K562 (cell line): ENCODE measurements at regions not wholly inside any gene's neighbourhood (a gene's known extent, or its start where the extent isn't known, plus 50 kb on each side); places are given as distances from the start of the nearest gene placed in this dataset.

Source experiments
- ATAC-seq: fragments of 200-7000 bp; cut with Tn5 transposase; 3 replicates; pipeline ENCODE4 v1.9.1; 2020; ENCODE audit warnings: moderate library complexity
- BruUV-seq: library from RNA; stranded (reverse); fragments of 400-500 nt; replicated peaks from 2 replicates; lab custom pipeline; 2021; lab: Mats Ljungman, UMichigan
- CTCF ChIA-PET: fragments of 300-600 bp; formaldehyde crosslinking; extraction: SDS; loops from one replicate; lab custom pipeline; 2021; ENCODE audit warnings: low intra/inter-chr PET ratio; lab: Yijun Ruan, JAX
- POLR2A ChIA-PET: fragments of 300-600, 350-650 bp; sonication (Branson Sonifier 250); formaldehyde crosslinking; extraction: SDS; loops from one replicate; lab custom pipeline; 2021; ENCODE audit warnings: antibody characterized with exemption, inconsistent platforms; lab: Yijun Ruan, JAX
- DNase-seq, 4 experiments: peaks; one replicate each; pipeline versions ENCODE4 v3.0.0 to v3.0.0-alpha.2; 2011 to 2018; ENCODE audit warnings: low spot score in 3 of 4, mixed read lengths in 3 of 4; ENCODE audit errors: extremely low read depth in 1 of 4
- FAIRE-seq: peaks from 2 replicates; lab custom pipeline; 2011; peaks lifted over from hg19 to GRCh38; lab: Jason Lieb, UNC
- H2AFZ ChIP-seq: 2 replicates; pipeline ENCODE4 v1.6.0; 2011; ENCODE audit warnings: low read depth, low read length, control low read depth, inconsistent platforms
- H3K27ac ChIP-seq: fragments of 200-600 bp; 3 replicates; pipeline ENCODE4 v1.8.0; 2011; ENCODE audit warnings: low read depth, mild to moderate bottlenecking, control low read depth, inconsistent platforms, low read length, moderate library complexity, mixed read lengths; ENCODE audit errors: extremely low read depth
- H3K27me3 ChIP-seq, 2 experiments: fragments of 300-600 bp in 1 of 2; 2 replicates in 1 of 2; 3 replicates in 1 of 2; pipeline versions ENCODE4 v1.6.0 to v1.8.0; 2011; ENCODE audit warnings: inconsistent platforms in 2 of 2, low read length in 2 of 2, mild to moderate bottlenecking in 1 of 2, mixed read lengths in 1 of 2, moderate library complexity in 1 of 2; ENCODE audit not compliant: control insufficient read depth in 2 of 2, insufficient read depth in 2 of 2
- H3K36me3 ChIP-seq: fragments of 300-600 bp; 3 replicates; pipeline ENCODE4 v1.8.0; 2011; ENCODE audit warnings: mild to moderate bottlenecking, low read length, inconsistent platforms; ENCODE audit not compliant: control insufficient read depth, insufficient read depth
- H3K4me1 ChIP-seq, 2 experiments: fragments of 200-600 bp in 1 of 2; replicated peaks in 1 of 2; 2 replicates in 1 of 2; 3 replicates in 1 of 2; pipeline versions ENCODE4 v1.5.1 to v1.8.0; 2011; ENCODE audit warnings: inconsistent platforms in 2 of 2, low read length in 2 of 2, mild to moderate bottlenecking in 1 of 2, mixed read lengths in 1 of 2, moderate library complexity in 1 of 2; ENCODE audit not compliant: control insufficient read depth in 2 of 2, insufficient read depth in 2 of 2
- H3K4me2 ChIP-seq: 2 replicates; pipeline ENCODE4 v1.6.1; 2011; ENCODE audit warnings: low read length, control low read depth, inconsistent platforms, mixed read lengths; ENCODE audit not compliant: insufficient read depth
- H3K4me3 ChIP-seq: fragments of 200-600 bp; sonication (generic), shearing (Covaris generic); 2 replicates; pipeline ENCODE4 v1.5.1; 2016; ENCODE audit warnings: control low read depth, inconsistent platforms
- H3K79me2 ChIP-seq: fragments of 200-600 bp; 3 replicates; pipeline ENCODE4 v1.8.0; 2011; ENCODE audit warnings: low read length, inconsistent platforms; ENCODE audit not compliant: control insufficient read depth, insufficient read depth
- H3K9ac ChIP-seq, 2 experiments: 2 replicates each; pipeline versions ENCODE4 v1.6.0 to v1.6.1; 2011; ENCODE audit warnings: low read depth in 2 of 2, low read length in 2 of 2, control low read depth in 1 of 2, inconsistent platforms in 1 of 2, mild to moderate bottlenecking in 1 of 2, mixed read lengths in 1 of 2; ENCODE audit not compliant: insufficient read depth in 1 of 2
- H3K9me1 ChIP-seq: one replicate; pipeline ENCODE4 v1.6.0; 2011; ENCODE audit warnings: inconsistent platforms, mild to moderate bottlenecking, low read length, moderate library complexity; ENCODE audit not compliant: control insufficient read depth, insufficient read depth
- H3K9me3 ChIP-seq: replicated peaks from 2 replicates; pipeline ENCODE4 v1.5.1; 2011; ENCODE audit warnings: low read depth, low read length, inconsistent platforms; ENCODE audit not compliant: control insufficient read depth, insufficient read depth
- H4K20me1 ChIP-seq: replicated peaks from 2 replicates; pipeline ENCODE4 v1.6.1; 2011; ENCODE audit warnings: low read length, inconsistent platforms, mixed read lengths; ENCODE audit not compliant: control insufficient read depth, insufficient read depth
- KAT8 ChIP-seq: fragments of 450-650 bp; IDR thresholded peaks from 2 replicates; pipeline ENCODE4 v1.6.1; 2016; ENCODE audit warnings: low read depth, mild to moderate bottlenecking
- MTA3 ChIP-seq: fragments of 450-650 bp; formaldehyde crosslinking; IDR thresholded peaks from 2 replicates; pipeline ENCODE4 v1.6.1; 2017; ENCODE audit warnings: mild to moderate bottlenecking, borderline replicate concordance
- PHB2 ChIP-seq: fragments of 450-650 bp; IDR thresholded peaks from 2 replicates; pipeline ENCODE4 v1.6.1; 2017; ENCODE audit warnings: low read depth
- POU5F1 ChIP-seq: fragments of 150-350 bp; IDR thresholded peaks from 2 replicates; pipeline ENCODE4 v1.6.1; 2014; ENCODE audit warnings: borderline replicate concordance, low read length, low read depth, mild to moderate bottlenecking; ENCODE audit not compliant: partially characterized antibody
- THRAP3 ChIP-seq: fragments of 450-650 bp; IDR thresholded peaks from 2 replicates; pipeline ENCODE4 v1.6.1; 2016; ENCODE audit warnings: mild to moderate bottlenecking, inconsistent platforms, borderline replicate concordance
- WHSC1 ChIP-seq: IDR thresholded peaks from one replicate; pipeline ENCODE4 v1.6.1; 2012; ENCODE audit warnings: low read length, control low read depth, inconsistent platforms
- ZNF76 ChIP-seq: fragments of 250-450 bp; sonication (Bioruptor Pico); IDR thresholded peaks from 2 replicates; pipeline ENCODE4 v1.4.0; 2020; ENCODE audit warnings: mild to moderate bottlenecking, moderate library complexity, borderline replicate concordance
- ZNF780A ChIP-seq: fragments of 250-450 bp; sonication (Bioruptor Pico); IDR thresholded peaks from 2 replicates; pipeline ENCODE4 v1.5.0; 2021; ENCODE audit warnings: mild to moderate bottlenecking
- WGBS: fragments of 100-300 bp; shearing (Covaris generic); methylation state at CpG from one replicate; pipeline ENCODE4 v1.1.6; 2016; ENCODE audit warnings: low coverage, mixed read lengths; ENCODE audit not compliant: insufficient coverage; ENCODE audit errors: missing lambda C conversion rate; 5-methylcytosine and 5-hydroxymethylcytosine counted together
- in situ Hi-C: fragments of 300-500 bp; cut with MboI; formaldehyde crosslinking; loops from 4 replicates; pipeline ENCODE4 v1.15.0; 2018; ENCODE audit warnings: inconsistent platforms, mixed read lengths
- intact Hi-C: fragments of 100-400 bp; cut with micrococcal nuclease; formaldehyde crosslinking; loops from 2 replicates; pipeline ENCODE4 v1.14.2; 2022
- TF ChIP-seq, protein P1 (sequence below): sonication (generic); formaldehyde crosslinking; IDR thresholded peaks from 2 replicates; pipeline ENCODE4 v1.8.0; 2022; ENCODE audit warnings: mild to moderate bottlenecking, low read depth, missing genetic modification reagents
- TF ChIP-seq, protein P2 (sequence below): fragments of 450-650 bp; conservative IDR thresholded peaks from 2 replicates; pipeline ENCODE4 v1.6.1; 2016; ENCODE audit warnings: missing genetic modification characterization, low read depth, mild to moderate bottlenecking, missing compliant biosample characterization, moderate library complexity

DNA sequence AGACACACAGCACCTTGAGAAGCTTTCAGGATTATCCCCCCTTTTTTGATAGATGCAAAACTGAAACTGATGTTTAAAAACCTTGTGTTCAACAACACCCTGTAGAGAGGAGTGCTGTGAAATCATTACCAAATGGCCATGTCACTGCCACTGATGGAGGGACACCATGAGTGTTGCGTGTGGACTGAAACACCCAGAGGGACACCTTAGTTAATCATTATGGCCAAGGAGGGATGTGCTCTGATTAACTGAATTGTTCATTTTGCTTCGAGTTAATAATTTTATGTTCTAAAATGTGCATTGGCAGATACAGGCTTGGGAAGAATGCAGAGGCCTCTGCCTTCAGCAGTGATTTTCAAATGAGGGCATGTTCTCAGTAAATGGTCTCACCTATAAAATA lies 226.0 kb downstream of the KLF6 start:
- no TSS peak for BruUV-seq
- ChIA-PET POLR2A (no interaction called here), CTCF (no interaction called here)
- 12% methylated on average over 2 of the region's 2 CpGs for WGBS
- in situ Hi-C loops (no loop called here), intact Hi-C loops (no loop called here)
- DNase-seq, result no peak
- Histone ChIP-seq H3K4me1 (no peaks in the 10 kb centered on the region), H3K9me3 (no peaks in the 10 kb centered on the region), H3K27me3 (peaks cover 2 to 5% of the 10 kb centered on the region in 2 experiments; a peak in 2 of 5 replicates), H3K9me1 (no peaks in the 10 kb centered on the region), H4K20me1 (no peaks in the 10 kb centered on the region), H3K27ac (no peak overlapping the region), H3K4me3 (no peak overlapping the region), H3K79me2 (no peaks in the 10 kb centered on the region), H3K36me3 (no peaks in the 10 kb centered on the region), H3K4me2 (no peak overlapping the region), H2AFZ (no peak overlapping the region), H3K9ac (no peak overlapping the region)
- ATAC-seq, result no peak
- FAIRE-seq, result no peak
- TF ChIP-seq ZNF76 (no peak), MTA3 (no peak), KAT8 (no peak), POU5F1 (no peak), ZNF780A (CRISPR knock-in tag) (no peak), THRAP3 (no peak), PHB2 (no peak), WHSC1 (no peak)
- TF ChIP-seq, protein P1, sequence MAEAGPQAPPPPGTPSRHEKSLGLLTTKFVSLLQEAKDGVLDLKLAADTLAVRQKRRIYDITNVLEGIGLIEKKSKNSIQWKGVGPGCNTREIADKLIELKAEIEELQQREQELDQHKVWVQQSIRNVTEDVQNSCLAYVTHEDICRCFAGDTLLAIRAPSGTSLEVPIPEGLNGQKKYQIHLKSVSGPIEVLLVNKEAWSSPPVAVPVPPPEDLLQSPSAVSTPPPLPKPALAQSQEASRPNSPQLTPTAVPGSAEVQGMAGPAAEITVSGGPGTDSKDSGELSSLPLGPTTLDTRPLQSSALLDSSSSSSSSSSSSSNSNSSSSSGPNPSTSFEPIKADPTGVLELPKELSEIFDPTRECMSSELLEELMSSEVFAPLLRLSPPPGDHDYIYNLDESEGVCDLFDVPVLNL (CRISPR knock-in tag), result no peak
- TF ChIP-seq, protein P2, sequence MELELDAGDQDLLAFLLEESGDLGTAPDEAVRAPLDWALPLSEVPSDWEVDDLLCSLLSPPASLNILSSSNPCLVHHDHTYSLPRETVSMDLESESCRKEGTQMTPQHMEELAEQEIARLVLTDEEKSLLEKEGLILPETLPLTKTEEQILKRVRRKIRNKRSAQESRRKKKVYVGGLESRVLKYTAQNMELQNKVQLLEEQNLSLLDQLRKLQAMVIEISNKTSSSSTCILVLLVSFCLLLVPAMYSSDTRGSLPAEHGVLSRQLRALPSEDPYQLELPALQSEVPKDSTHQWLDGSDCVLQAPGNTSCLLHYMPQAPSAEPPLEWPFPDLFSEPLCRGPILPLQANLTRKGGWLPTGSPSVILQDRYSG (tag), result no peak
